ENCODE measurements at regions not wholly inside any gene's neighbourhood (a gene's known extent, or its start where the extent isn't known, plus 50 kb on each side); places are given as distances from the start of the nearest gene placed in this dataset.
"Not testable (repeated sequence)": the region's sequence is repeated elsewhere in the genome, so short reads cannot be mapped to it uniquely, and the experiment has no call there.

DNA sequence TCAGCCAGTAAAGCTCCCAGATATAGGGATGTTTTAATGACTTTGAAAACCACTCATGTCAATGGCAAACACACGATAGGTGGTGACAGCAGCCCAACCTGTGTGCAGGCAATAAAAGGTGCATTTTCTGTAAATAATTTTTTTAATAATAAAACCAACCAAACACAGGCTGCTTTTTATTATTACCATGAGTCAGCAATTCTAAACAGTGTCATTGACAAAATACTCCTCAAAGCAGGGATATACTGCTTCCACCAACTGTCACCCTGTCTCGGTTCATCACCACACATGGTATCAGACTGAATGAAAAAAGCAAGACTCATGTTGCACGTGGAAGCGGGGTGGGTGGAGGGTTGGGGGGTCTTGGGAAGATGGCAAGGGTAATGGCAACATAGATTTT is 195.9 kb downstream of the ANKRD60 start:
- TF ChIP-seq, protein P1, sequence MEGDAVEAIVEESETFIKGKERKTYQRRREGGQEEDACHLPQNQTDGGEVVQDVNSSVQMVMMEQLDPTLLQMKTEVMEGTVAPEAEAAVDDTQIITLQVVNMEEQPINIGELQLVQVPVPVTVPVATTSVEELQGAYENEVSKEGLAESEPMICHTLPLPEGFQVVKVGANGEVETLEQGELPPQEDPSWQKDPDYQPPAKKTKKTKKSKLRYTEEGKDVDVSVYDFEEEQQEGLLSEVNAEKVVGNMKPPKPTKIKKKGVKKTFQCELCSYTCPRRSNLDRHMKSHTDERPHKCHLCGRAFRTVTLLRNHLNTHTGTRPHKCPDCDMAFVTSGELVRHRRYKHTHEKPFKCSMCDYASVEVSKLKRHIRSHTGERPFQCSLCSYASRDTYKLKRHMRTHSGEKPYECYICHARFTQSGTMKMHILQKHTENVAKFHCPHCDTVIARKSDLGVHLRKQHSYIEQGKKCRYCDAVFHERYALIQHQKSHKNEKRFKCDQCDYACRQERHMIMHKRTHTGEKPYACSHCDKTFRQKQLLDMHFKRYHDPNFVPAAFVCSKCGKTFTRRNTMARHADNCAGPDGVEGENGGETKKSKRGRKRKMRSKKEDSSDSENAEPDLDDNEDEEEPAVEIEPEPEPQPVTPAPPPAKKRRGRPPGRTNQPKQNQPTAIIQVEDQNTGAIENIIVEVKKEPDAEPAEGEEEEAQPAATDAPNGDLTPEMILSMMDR (IDR thresholded peaks at IDR 0.05; ENCODE audit: low read length), result no peak
- H3K4me3 ChIP-seq (ENCODE audit: low read depth, low read length, poor library complexity, severe bottlenecking), result no peak overlapping the region
- H3K4me2 ChIP-seq (ENCODE audit: low read length), result no peak overlapping the region
- no peaks in the 10 kb centered on the region for H3K27me3 ChIP-seq (ENCODE audit: insufficient read depth, low read length)
- H3F3A ChIP-seq (ENCODE audit: insufficient read depth, low read length), result no peaks in the 10 kb centered on the region
- H3K36me3 ChIP-seq (ENCODE audit: insufficient read depth, low read length), result no peaks in the 10 kb centered on the region
- no peaks in the 10 kb centered on the region for H4K20me1 ChIP-seq (ENCODE audit: insufficient read depth, low read length)
- H3K79me2 ChIP-seq (ENCODE audit: insufficient read depth, low read length), result no peaks in the 10 kb centered on the region
- no peaks in the 10 kb centered on the region for H3K9me3 ChIP-seq (ENCODE audit: low read length)
- no peaks in the 10 kb centered on the region for H3K9me2 ChIP-seq (ENCODE audit: low read depth, low read length)
- H3K9ac ChIP-seq (ENCODE audit: low read length), result no peak overlapping the region
- H2AFZ ChIP-seq (ENCODE audit: low read length), result no peak overlapping the region
- H3K4me1 ChIP-seq (ENCODE audit: insufficient read depth, low read length, severe bottlenecking), result no peaks in the 10 kb centered on the region
- H3K27ac ChIP-seq (ENCODE audit: low read depth, low read length, poor library complexity, severe bottlenecking), result no peak overlapping the region

GRCh38 chr20:58031350-58031749 is 197.1 kb downstream of the ANKRD60 start:
- H4K20me1 ChIP-seq (ENCODE audit: insufficient read depth, low read length); H3K4me3 ChIP-seq (ENCODE audit: low read depth, low read length, poor library complexity, severe bottlenecking); H3K9me3 ChIP-seq (ENCODE audit: low read length); H3K79me2 ChIP-seq (ENCODE audit: insufficient read depth, low read length); H2AFZ ChIP-seq (ENCODE audit: low read length); H3K36me3 ChIP-seq (ENCODE audit: insufficient read depth, low read length); H3F3A ChIP-seq (ENCODE audit: insufficient read depth, low read length); H3K4me2 ChIP-seq (ENCODE audit: low read length); H3K27me3 ChIP-seq (ENCODE audit: insufficient read depth, low read length); H3K27ac ChIP-seq (ENCODE audit: low read depth, low read length, poor library complexity, severe bottlenecking); H3K9ac ChIP-seq (ENCODE audit: low read length); H3K9me2 ChIP-seq (ENCODE audit: low read depth, low read length); H3K4me1 ChIP-seq (ENCODE audit: insufficient read depth, low read length, severe bottlenecking): not testable (repeated sequence)

DNA sequence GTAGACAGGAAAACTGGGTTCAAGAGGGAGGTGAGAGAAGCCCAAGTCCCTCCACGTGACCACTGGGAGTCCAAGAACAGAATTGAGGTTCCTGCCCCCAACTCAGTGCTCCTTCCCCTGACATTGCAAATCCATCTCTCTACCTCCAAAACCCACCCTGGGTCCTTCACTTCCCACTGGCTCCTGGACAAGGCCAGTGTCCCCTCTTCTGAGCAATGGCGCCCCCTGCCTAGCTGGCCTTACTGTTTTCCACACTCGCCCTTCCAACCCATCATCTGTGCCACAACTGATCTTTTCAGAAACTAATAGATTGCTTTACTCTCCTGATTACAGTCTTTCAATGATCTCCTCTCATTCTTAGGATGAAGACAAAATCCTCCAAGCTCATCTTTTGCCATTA is 200.3 kb downstream of the ANKRD60 start:
- H3K9ac ChIP-seq (ENCODE audit: low read length), result no peak overlapping the region
- no peaks in the 10 kb centered on the region for H4K20me1 ChIP-seq (ENCODE audit: insufficient read depth, low read length)
- H3K79me2 ChIP-seq (ENCODE audit: insufficient read depth, low read length), result no peaks in the 10 kb centered on the region
- no peaks in the 10 kb centered on the region for H3K4me1 ChIP-seq (ENCODE audit: insufficient read depth, low read length, severe bottlenecking)
- H3K4me2 ChIP-seq (ENCODE audit: low read length), result no peak overlapping the region
- H2AFZ ChIP-seq (ENCODE audit: low read length), result no peak overlapping the region
- no peaks in the 10 kb centered on the region for H3K36me3 ChIP-seq (ENCODE audit: insufficient read depth, low read length)
- H3F3A ChIP-seq (ENCODE audit: insufficient read depth, low read length), result no peaks in the 10 kb centered on the region
- no peaks in the 10 kb centered on the region for H3K9me3 ChIP-seq (ENCODE audit: low read length)
- no peaks in the 10 kb centered on the region for H3K9me2 ChIP-seq (ENCODE audit: low read depth, low read length)
- TF ChIP-seq EZH2 (IDR thresholded peaks at IDR 0.05; ENCODE audit: borderline replicate concordance, low read length), result no peak
- TF ChIP-seq, protein P1 (IDR thresholded peaks at IDR 0.05; ENCODE audit: low read length), result no peak
- no peak overlapping the region for H3K27ac ChIP-seq (ENCODE audit: low read depth, low read length, poor library complexity, severe bottlenecking)
- no peak overlapping the region for H3K4me3 ChIP-seq (ENCODE audit: low read depth, low read length, poor library complexity, severe bottlenecking)
- H3K27me3 ChIP-seq (ENCODE audit: insufficient read depth, low read length), result no peaks in the 10 kb centered on the region

GRCh38 chr20:58026361-58026760 is 202.1 kb downstream of the ANKRD60 start:
- Histone ChIP-seq H3K4me2 (ENCODE audit: low read length) (no peak overlapping the region), H4K20me1 (ENCODE audit: insufficient read depth, low read length) (no peaks in the 10 kb centered on the region), H3K4me1 (ENCODE audit: insufficient read depth, low read length, severe bottlenecking) (no peaks in the 10 kb centered on the region), H3K9me3 (ENCODE audit: low read length) (no peaks in the 10 kb centered on the region), H3K79me2 (ENCODE audit: insufficient read depth, low read length) (no peaks in the 10 kb centered on the region), H3K9me2 (ENCODE audit: low read depth, low read length) (no peaks in the 10 kb centered on the region), H3K36me3 (ENCODE audit: insufficient read depth, low read length) (no peaks in the 10 kb centered on the region), H3K4me3 (ENCODE audit: low read depth, low read length, poor library complexity, severe bottlenecking) (no peak overlapping the region), H3F3A (ENCODE audit: insufficient read depth, low read length) (no peaks in the 10 kb centered on the region), H2AFZ (ENCODE audit: low read length) (no peak overlapping the region), H3K27ac (ENCODE audit: low read depth, low read length, poor library complexity, severe bottlenecking) (no peak overlapping the region), H3K9ac (ENCODE audit: low read length) (no peak overlapping the region), H3K27me3 (ENCODE audit: insufficient read depth, low read length) (no peaks in the 10 kb centered on the region)
- no peak for TF ChIP-seq EZH2 (IDR thresholded peaks at IDR 0.05; ENCODE audit: borderline replicate concordance, low read length)
- TF ChIP-seq, protein P1 (IDR thresholded peaks at IDR 0.05; ENCODE audit: low read length), result no peak

All from OCI-LY1 (cell line).